ENCODE measurements at regions not wholly inside any gene's neighbourhood (a gene's known extent, or its start where the extent isn't known, plus 50 kb on each side); places are given as distances from the start of the nearest gene placed in this dataset.
"Not testable (repeated sequence)": the region's sequence is repeated elsewhere in the genome, so short reads cannot be mapped to it uniquely, and the experiment has no call there.

- peak; percentile 19 for DNase-seq
Measured at GRCh38 chr17:30731210-30732132, 93.0 kb downstream of the CRLF3 start.

- DNase-seq = not testable (repeated sequence)
Measured at GRCh38 chr17:30730837-30731209, 93.7 kb downstream of the CRLF3 start.

GRCh38 chr17:30730171-30730836, 94.2 kb downstream of the CRLF3 start:
- not testable (repeated sequence) for DNase-seq

- not testable (repeated sequence) for DNase-seq
Measured at GRCh38 chr17:30729471-30730170, 94.9 kb downstream of the CRLF3 start.

- DNase-seq = not testable (repeated sequence)
Measured at GRCh38 chr17:30727517-30727916, 97.0 kb downstream of the CRLF3 start.

DNA sequence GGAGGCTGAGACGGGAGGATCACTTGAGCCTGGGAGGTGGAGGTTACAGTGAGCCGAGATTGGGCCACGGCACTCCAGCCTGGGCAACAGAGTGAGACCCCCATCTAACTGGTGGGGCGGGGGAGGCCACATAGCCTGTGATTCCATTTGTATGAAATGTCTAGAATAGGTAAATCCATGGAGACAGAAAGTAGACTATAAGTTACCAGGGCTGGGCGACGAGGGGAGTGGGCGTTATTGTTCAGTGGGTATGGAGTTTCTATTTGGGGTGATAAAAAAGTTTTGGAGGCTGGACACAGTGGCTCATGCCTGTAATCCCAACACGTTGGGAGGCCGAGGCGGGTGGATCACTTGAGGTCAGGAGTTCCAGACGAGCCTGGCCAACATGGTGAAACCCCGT, 97.8 kb downstream of the CRLF3 start:
- not testable (repeated sequence) for DNase-seq

DNA sequence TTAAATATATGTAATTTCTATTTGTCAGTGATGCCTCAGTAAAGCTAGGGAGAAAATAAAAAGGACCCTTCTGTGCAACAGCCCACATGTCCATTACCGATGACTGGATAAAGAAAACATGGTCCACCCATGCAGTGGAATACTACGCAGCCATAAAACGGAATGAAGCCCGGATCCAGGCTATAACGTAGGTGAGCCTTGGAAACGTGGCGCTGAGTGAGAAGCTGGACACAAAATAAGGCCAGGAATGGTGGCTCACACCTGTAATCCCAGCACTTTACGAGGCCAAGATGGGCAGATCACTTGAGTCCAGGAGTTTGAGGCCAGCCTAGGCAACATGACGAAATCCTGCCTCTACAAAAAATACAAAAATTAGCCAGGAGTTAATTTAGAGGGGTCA, 98.2 kb downstream of the CRLF3 start:
- DNase-seq = not testable (repeated sequence)

DNA sequence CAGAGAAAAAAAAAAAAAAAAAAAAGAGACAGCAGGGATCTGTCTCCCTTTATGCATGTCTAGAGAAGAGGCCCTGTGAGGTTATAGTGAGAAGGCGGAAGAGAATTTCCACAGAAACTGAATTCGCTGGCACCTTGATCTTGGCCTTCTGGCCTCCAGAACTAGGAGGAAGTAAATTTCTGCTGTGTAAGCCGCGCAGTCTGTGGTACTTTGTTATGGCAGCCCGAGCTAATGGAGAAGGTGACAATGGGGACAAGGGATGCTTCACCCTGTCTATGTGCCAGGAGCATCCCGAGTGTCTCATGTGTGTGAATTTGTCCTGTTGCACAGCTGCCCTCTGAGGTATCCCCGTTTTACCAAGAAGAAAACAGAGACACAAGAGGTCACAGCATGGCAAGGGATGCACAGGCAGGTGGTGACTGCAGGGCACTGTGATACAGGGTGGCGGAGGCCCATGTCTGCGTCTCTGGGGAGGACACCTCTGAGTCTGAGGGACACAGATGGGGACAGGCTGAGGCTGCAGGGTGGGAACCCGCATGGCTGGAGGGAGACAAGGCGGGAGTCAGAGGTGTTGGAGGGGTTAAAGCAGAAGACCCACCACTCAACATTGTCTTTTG, 100.3 kb downstream of the CRLF3 start:
- not testable (repeated sequence) for DNase-seq

GRCh38 chr17:30722114-30722780, 102.2 kb downstream of the CRLF3 start:
- DNase-seq = not testable (repeated sequence)

GRCh38 chr17:30720971-30721370, 103.5 kb downstream of the CRLF3 start:
- not testable (repeated sequence) for DNase-seq

- no peak for DNase-seq
Measured at GRCh38 chr17:30720013-30720471, 104.5 kb downstream of the CRLF3 start.

- not testable (repeated sequence) for DNase-seq
Measured at GRCh38 chr17:30719131-30719973, 105.1 kb downstream of the CRLF3 start.

DNA sequence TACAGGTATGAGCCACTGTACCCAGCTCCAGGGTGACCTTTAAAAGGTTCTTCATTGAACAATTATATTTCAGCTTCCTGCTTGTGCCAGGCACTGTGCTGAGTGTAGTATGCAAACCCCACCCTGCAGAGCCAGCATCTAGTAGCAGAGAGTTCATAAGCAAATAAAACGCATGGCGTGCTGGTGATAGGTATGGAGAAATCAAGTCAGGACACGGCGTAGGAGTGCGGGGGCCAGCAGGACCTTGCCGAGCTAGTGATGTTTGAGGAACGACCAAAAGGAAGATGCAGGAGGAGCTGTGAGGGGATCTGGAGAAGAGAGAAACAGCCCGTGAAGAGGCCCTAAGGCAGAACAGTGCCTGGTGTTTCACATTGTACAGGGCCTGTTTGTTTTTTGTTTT, 105.8 kb downstream of the CRLF3 start:
- not testable (repeated sequence) for DNase-seq

DNA sequence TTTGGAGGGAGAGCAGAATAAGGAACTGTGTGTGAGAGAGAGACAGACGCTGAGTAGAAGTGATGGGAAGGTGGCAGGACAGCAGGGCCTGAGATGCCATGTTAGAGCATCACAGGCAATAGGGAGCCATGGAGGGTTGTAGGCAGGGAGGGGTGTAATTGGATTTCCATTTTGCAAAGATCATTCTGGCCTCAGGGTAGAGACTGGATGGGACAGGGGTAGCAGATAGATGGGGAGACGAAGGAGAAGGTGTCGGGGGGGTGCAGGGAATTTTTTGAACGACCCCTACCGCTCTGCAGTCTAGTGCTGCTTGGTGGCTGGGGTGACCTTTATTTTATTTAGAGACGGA, 106.4 kb downstream of the CRLF3 start:
- not testable (repeated sequence) for DNase-seq

DNA sequence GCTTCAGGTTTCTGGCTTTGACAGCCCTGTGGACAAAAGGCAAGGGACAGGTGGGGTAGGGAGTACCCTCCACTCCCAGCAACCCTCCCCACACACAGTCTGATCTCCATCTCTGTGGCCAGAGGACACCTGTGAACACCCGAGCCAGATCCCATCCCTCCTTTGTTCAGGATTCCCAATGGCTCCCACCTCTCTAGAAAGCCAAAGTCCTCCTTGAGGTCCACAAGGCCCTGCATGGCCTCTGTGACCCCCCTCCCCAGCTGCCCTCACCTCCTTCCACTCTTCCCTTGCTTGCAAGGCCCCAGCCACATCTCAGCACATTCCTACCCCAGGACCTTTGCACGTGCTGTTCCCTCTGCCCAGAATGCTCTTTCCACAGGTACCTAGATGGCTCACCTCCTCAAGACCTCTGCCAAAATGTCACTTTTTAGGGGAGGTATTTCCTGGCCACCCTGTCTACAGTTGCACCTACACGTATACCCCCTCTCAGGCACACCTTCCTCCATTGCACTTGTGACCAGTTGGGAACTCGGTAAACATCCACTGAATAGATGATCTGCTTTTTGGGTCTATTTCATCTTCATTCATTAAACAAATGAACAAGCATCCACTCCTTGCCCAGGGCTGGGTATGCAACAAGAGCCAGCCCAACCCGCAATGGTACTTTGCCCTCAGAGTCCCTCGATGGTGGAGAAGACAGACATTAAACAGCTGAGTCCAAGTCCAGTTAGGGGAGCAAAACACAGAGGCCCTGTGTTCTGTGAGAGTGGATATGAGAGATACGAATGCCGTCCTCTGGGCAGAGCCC, 107.0 kb downstream of the CRLF3 start:
- no peak for DNase-seq

- DNase-seq = no peak
Measured at GRCh38 chr17:30716461-30717290, 107.8 kb downstream of the CRLF3 start.

DNA sequence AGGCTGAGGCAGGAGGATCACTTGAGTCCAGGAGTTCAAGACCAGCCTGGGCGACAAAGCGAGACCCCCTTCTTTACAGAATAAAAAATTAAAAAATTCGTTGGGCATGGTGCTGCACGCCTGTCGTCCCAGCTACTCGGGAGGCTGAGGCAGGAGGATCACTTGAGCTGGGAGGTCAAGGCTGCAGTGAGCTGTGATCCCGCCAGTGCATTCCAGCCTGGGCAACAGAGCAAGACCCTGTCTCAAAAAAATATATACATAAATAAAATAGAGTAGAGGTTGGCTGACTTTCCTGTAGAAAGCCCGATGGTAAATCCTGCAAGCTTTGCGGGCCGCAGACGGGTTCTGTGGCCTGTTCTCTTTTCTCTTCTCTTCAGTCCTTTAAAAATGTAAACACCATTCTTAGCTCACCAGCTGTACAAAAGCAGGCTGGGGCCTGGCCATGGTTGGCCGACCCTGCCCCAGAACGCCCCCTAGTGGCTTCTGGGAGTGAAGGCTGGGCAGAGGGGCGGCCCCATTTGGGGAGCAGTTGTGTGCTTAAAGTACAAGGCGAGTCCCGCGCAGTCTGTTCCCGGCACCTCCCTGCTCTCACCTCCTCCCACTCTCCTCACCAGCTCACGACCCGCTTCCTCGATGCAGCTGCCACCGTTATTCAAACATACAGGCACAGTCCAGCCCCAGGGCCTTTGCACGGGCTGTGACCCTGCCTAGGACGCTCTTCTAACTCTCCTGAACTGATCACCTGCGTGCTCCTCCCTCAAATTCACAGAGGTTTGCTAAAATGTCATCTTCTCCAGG, 109.5 kb downstream of the CRLF3 start:
- DNase-seq = not testable (repeated sequence)

- not testable (repeated sequence) for DNase-seq
Measured at GRCh38 chr17:30713805-30714204, 110.7 kb downstream of the CRLF3 start.

- DNase-seq = not testable (repeated sequence)
Measured at GRCh38 chr17:30712859-30713258, 111.6 kb downstream of the CRLF3 start.
